ENCODE measurements at regions not wholly inside any gene's neighbourhood (a gene's known extent, or its start where the extent isn't known, plus 50 kb on each side); places are given as distances from the start of the nearest gene placed in this dataset.
"Not testable (repeated sequence)": the region's sequence is repeated elsewhere in the genome, so short reads cannot be mapped to it uniquely, and the experiment has no call there.

DNA sequence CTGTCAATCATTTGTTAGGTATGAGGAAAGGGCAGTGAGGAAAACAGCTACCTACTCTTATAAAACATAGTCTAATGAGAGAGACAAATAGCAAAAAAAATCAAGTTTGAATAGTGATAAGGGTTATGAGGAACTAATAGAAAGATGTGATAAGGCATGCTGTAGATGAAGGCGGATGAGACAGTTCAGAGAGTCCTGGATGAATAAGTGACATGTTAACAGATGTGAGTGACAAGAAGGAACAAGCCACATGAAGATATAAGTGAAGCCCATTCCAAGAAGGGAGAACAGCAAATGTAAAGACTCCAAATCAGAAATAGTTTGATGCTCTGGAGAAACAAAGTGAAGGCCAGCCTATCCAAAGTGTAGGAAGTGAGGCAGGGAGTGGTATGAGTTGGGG is 154.1 kb upstream of the SYT10 start:
- no peak for DNase-seq

GRCh38 chr12:33596061-33596460 is 156.4 kb upstream of the SYT10 start:
- DNase-seq, result no peak

- DNase-seq, result no peak
These were observed 157.2 kb upstream of the SYT10 start for GRCh38 chr12:33596814-33597213.

GRCh38 chr12:33602515-33602914 is 162.9 kb upstream of the SYT10 start:
- DNase-seq, result no peak

DNA sequence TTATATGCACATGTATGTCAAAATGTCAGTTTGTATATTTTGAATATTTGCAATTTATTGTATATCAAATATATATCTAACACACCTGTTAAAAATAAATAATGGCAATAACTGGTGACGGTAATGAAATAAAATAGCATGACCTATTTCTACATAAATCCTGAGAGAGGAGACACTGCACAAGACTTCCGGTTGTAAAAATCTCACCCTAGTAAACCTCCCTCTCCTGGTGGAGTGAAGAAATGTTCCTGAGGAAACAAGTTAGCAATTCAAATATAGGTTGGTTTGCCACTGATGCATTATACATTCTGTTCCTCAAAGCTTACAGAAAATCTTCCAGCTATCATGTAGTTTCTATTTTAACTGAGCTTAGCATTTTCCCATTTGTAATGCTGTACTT is 166.1 kb upstream of the SYT10 start:
- DNase-seq, result no peak

DNA sequence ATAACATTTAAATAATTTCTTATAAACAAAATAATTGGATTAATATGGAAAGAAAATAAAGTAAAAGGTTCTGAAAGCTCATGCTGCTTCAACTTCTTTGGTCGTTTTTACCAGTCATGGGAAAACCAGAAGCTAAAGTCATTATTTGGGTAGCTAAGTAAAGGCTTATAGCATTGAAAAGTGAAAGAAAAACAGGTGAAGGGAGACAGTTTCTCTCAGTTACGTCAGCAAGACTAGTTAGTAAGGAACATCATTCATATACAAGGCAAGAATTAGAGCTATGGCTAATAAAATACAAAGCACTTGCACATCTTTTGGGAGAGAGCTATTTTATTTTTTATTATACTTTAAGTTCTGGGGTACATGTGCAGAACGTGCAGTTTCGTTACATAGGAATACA is 170.3 kb upstream of the SYT10 start:
- no peak for DNase-seq

DNA sequence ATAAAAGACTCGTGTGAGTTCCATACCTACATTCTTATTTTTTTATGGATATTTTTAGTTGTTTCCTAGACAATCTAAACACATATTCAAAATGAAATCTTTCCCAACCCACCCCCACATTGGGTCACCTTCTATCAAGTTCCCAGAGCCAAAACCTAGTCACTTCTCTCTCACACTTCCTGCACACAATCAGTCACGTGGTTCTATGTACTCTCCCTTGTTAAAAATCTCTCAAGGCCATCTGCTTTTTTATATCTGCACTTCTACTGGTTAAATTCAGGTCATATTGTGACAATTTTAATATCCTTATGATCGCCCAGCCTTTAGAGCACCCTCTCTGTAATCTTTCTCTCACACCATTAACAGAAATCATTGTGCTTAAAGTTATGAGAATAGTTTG is 175.0 kb upstream of the SYT10 start:
- DNase-seq, result no peak

- DNase-seq, result no peak
These were observed 177.6 kb upstream of the SYT10 start for GRCh38 chr12:33617218-33617617.

DNA sequence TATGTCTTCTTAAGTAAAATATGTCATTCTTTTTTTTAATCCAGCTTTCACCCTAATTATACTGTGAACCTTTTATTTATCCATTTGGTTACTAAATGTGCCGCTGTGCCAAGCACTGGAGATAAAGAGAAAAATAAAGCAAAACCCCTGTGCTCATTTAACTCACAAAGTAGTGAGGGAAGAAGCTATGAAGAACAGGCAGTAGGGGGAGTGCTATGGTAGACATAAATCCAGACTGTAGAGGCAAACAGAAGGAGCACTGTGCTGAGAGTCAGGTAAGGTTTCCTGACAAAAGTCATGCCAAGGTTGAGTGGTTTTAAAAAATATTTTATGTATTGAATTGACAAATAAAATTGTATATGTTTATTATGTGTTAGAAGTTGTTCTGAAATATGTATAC is 188.5 kb upstream of the SYT10 start:
- no peak for DNase-seq

GRCh38 chr12:33634544-33634943 is 194.9 kb upstream of the SYT10 start:
- DNase-seq, result no peak

GRCh38 chr12:33636930-33637329 is 197.3 kb upstream of the SYT10 start:
- not testable (repeated sequence) for DNase-seq

GRCh38 chr12:33639975-33640374 is 200.4 kb upstream of the SYT10 start:
- DNase-seq, result no peak

- no peak for DNase-seq
These were observed 210.4 kb upstream of the SYT10 start for GRCh38 chr12:33649992-33650391.

- DNase-seq, result no peak
These were observed 211.2 kb upstream of the SYT10 start for GRCh38 chr12:33650832-33651231.

DNA sequence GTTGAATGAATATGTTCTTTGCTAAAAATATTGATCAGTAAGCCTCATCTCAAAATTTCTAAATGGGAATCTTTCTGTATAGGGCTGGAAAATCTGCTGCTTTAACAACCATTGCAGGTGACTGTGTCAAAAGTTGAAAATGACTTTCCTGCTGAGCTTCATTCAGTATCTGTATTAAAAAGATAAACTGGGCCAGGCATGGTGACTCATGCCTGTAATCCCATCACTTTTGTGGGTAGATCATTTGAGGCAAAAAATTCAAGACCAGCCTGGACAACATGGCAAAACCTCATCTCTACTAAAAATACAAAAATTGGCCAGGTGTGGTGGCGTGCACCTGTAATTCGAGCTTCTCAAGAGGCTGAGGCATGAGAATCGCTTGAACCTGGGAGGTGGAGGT is 213.7 kb upstream of the SYT10 start:
- DNase-seq, result no peak

DNA sequence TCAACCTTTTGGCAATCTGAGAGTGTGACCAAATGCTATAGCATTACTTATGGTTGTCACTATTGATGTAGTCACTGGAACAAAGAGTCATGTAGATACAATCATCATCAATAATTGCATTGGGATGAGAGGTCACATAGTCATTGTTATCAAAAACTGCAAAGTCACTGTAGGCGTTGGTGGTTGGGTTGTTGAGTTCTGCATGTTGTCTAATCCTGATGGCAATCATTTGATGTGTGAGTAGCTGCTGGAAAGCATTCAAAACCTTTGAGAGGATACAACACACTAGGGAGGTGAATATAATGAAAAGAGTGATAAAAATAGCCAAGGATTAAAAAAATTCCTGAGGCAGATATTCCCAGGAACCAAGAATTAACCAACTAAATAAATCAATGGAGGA is 214.7 kb upstream of the SYT10 start:
- DNase-seq, result no peak

DNA sequence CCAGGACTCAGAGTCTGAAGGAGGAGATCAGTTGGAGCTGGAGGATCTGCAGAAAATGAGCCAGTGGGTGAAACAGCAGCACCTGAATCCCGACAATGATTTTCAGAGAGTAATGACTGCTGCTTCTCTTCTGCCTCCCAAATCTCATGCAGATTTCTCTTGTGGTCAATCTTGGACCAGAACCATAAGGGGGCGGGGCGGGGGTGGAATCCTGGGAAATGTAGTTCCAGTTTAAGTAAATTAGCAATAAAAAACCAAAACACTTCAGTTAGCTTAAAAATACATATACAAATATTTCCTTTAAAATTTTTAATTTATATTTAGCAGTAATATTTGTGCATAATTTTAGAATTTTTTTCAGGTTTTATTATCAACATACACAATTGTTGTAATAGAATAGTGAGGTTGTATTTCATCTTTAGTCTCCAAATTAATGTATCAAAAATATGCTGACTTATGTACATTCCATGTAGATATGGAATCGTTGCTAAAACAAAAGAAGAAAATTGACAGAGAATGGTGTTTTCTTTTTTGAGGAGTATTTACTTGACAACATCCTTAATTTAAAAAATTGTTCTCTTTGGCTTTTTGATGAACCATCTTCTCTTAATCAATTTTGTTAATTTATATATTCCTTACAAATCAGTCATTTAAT is 223.5 kb upstream of the SYT10 start:
- DNase-seq, result no peak

GRCh38 chr12:33669349-33669748 is 229.7 kb upstream of the SYT10 start:
- no peak for DNase-seq

GRCh38 chr12:33670284-33670683 is 230.7 kb upstream of the SYT10 start:
- no peak for DNase-seq

DNA sequence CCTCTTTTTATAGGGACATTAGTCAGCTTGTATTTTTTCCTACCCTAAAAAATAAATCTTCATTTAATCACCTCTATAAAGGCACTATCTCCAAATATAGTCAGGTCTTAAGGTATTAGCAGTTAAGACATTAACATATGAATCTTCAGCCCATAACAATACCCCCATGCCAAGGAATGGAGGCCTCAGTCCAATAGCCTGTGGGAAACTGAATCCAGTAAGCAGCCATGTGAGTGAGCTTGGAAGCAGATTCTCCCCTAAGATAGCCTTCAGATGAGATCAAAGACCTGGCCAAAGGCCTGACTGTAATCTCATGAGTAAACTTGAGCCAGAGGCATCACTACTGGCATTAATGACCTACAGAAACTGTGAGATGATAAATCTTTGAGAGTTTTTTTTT is 232.1 kb upstream of the SYT10 start:
- no peak for DNase-seq

DNA sequence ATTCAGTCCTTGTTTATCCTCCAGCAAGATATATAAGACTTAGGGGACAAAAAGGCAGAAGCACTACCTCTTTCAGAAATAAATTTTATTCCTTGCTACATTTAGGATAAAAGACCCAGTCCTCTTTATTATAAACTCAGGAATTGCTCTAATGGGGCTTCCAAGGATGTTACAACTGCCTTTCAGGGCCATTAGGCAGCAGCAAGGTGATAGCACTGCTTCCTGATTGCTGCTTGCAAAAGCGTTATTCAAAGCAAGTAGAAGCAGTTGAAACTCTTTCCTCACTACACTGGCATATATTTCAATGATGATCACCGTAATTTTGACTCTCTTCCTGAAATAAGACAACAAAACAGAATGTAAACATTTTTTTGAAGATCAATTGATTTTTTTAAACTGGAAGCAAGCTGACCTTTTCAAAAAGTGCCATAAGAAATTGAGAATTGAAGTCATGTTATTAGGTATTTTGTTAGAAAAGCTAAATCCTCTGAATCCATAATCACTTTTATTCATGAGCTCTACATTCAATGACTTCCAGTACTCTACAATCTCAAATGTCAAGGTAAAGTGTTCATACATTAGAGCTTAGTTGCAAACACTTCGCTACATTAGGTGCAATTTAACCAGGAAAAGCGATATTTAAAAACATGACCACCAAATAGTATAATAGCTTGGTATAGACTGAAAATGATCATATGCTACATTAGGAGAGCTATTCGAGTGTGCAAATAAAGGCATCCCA is 233.4 kb upstream of the SYT10 start:
- DNase-seq, result no peak

- no peak for DNase-seq
These were observed 237.2 kb upstream of the SYT10 start for GRCh38 chr12:33676866-33677265.

DNA sequence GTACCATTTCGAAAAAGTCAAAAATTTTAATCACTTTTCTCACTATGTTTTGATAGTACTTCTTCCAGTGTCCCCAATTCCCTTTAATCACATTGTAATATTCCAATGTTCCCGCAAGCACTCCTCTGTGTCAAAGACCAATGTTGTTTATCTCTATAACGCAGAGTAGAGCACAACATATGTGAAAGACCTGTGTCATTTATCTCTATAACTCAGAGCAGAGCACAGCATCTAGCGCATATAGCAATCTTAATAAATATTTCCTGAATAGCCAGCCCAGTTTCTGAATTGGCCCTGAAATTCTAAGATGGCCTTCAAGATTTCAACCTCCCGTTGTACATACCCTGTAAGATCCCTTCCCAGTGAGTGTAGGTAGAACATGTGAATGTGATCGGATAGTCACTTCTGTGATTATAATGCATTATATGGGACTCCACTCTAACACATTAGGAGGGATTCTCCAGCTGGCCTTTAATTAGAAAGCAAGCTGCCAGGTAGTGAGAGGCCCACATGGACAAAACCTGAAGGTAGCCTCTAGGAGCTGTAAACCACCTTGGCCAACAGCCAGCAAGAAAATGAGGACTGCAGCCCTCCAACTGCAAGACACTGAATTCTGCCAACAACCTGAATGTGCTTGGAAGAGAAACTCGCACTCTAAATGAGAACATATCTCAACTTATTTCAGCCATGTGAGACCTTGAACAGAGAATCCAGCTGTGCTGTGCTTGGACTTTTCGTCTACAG is 238.8 kb upstream of the SYT10 start:
- DNase-seq, result no peak

DNA sequence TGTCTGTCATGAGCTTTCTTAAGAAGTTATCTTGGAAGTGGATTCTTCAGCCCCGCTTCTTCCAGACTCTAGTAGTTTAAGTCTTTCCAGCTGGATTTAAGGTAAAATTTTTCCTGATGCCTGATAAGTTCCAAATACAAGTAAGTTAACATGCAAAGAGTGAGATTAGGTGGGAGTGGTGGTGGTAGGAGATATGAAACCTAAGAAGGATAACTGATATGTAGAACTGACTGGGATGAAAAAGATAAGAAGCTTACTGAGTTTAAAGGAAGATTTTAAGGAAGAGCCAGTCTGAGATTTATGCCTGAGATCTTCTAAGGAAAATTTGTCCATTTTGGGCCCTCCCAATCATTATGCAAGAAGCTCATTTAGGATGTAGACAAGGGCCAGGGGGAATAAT is 250.9 kb upstream of the SYT10 start:
- no peak for DNase-seq
